ENCODE measurements at regions not wholly inside any gene's neighbourhood (a gene's known extent, or its start where the extent isn't known, plus 50 kb on each side); places are given as distances from the start of the nearest gene placed in this dataset.
"Not testable (repeated sequence)": the region's sequence is repeated elsewhere in the genome, so short reads cannot be mapped to it uniquely, and the experiment has no call there.

DNA sequence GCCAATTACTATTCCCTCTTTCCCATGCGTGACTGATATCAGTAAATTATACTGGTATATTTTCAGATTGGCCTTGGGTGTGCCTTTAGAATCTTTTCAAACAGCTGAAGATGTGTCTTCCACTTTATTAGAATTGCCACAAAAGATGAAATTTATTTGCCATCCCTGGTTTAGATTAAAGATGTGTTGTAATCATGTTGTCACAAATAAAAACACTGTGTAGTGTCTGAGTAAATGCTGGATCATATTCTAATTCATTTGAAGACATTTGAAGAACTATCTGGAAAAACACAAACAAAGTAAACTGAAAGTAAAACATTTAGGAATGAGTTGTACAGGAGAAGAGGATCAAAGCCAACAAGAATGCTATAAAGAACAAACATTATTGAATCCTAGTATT is 339.7 kb upstream of the COL8A1 start:
- no peak overlapping the region for H3K27ac ChIP-seq
- no peak for DNase-seq (ENCODE audit: low spot score in 2 of 2)
- no peaks in the 10 kb centered on the region for H3K9me3 ChIP-seq
- intact Hi-C loops (cut with DNase I; ENCODE audit: low total_unique reads) = no loop called here
- H3K4me3 ChIP-seq = no peak overlapping the region
- H3K36me3 ChIP-seq = no peaks in the 10 kb centered on the region
- H3K4me1 ChIP-seq = no peaks in the 10 kb centered on the region
- no peaks in the 10 kb centered on the region for H3K27me3 ChIP-seq
- TF ChIP-seq POLR2AphosphoS5 (IDR thresholded peaks at IDR 0.05) (no peak), POLR2A (IDR thresholded peaks at IDR 0.05) (no peak)
- TF ChIP-seq, protein P1, sequence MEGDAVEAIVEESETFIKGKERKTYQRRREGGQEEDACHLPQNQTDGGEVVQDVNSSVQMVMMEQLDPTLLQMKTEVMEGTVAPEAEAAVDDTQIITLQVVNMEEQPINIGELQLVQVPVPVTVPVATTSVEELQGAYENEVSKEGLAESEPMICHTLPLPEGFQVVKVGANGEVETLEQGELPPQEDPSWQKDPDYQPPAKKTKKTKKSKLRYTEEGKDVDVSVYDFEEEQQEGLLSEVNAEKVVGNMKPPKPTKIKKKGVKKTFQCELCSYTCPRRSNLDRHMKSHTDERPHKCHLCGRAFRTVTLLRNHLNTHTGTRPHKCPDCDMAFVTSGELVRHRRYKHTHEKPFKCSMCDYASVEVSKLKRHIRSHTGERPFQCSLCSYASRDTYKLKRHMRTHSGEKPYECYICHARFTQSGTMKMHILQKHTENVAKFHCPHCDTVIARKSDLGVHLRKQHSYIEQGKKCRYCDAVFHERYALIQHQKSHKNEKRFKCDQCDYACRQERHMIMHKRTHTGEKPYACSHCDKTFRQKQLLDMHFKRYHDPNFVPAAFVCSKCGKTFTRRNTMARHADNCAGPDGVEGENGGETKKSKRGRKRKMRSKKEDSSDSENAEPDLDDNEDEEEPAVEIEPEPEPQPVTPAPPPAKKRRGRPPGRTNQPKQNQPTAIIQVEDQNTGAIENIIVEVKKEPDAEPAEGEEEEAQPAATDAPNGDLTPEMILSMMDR (IDR thresholded peaks at IDR 0.05) = no peak

GRCh38 chr3:99295836-99296235 is 342.6 kb upstream of the COL8A1 start:
- TF ChIP-seq POLR2AphosphoS5 (IDR thresholded peaks at IDR 0.05) = no peak
- no peak for TF ChIP-seq POLR2A (IDR thresholded peaks at IDR 0.05)
- TF ChIP-seq, protein P1 (IDR thresholded peaks at IDR 0.05) = no peak
- Histone ChIP-seq H3K4me3 (no peak overlapping the region), H3K36me3 (no peaks in the 10 kb centered on the region), H3K4me1 (no peaks in the 10 kb centered on the region), H3K9me3 (no peaks in the 10 kb centered on the region), H3K27ac (no peak overlapping the region), H3K27me3 (no peaks in the 10 kb centered on the region)
- intact Hi-C loops (cut with DNase I; ENCODE audit: low total_unique reads) = no loop called here
- DNase-seq (ENCODE audit: low spot score in 2 of 2) = no peak

DNA sequence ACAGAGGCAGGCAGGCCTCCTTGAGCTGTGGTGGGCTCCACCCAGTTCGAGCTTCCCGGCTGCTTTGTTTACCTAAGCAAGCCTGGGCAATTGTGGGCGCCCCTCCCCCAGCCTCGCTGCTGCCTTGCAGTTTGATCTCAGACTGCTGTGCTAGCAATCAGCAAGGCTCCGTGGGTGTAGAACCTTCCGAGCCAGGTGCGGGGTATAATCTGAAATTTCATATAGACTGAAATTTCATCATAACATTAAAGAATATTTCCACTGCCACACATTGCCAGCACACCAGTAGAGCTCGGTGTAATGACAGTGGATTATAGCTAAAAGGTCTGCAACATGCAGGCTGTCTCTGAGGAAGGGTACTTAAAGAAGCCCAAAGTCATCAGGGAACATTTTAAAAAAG is 344.3 kb upstream of the COL8A1 start:
- H3K4me1 ChIP-seq; DNase-seq (ENCODE audit: low spot score in 2 of 2); H3K27me3 ChIP-seq; H3K4me3 ChIP-seq; H3K36me3 ChIP-seq; H3K27ac ChIP-seq; H3K9me3 ChIP-seq; intact Hi-C loops (cut with DNase I; ENCODE audit: low total_unique reads): not testable (repeated sequence)

GRCh38 chr3:99287876-99288275 is 350.5 kb upstream of the COL8A1 start:
- Histone ChIP-seq H3K27me3 (no peaks in the 10 kb centered on the region), H3K36me3 (no peaks in the 10 kb centered on the region), H3K4me1 (no peaks in the 10 kb centered on the region), H3K9me3 (peaks cover 0 to 12% of the 10 kb centered on the region in 2 donors), H3K27ac (no peak overlapping the region), H3K4me3 (no peak overlapping the region)
- intact Hi-C loops (cut with DNase I; ENCODE audit: low total_unique reads) = no loop called here
- DNase-seq (ENCODE audit: low spot score in 2 of 2) = no peak
- TF ChIP-seq, protein P1 (IDR thresholded peaks at IDR 0.05) = no peak
- TF ChIP-seq POLR2AphosphoS5 (IDR thresholded peaks at IDR 0.05) = no peak
- TF ChIP-seq POLR2A (IDR thresholded peaks at IDR 0.05) = no peak

DNA sequence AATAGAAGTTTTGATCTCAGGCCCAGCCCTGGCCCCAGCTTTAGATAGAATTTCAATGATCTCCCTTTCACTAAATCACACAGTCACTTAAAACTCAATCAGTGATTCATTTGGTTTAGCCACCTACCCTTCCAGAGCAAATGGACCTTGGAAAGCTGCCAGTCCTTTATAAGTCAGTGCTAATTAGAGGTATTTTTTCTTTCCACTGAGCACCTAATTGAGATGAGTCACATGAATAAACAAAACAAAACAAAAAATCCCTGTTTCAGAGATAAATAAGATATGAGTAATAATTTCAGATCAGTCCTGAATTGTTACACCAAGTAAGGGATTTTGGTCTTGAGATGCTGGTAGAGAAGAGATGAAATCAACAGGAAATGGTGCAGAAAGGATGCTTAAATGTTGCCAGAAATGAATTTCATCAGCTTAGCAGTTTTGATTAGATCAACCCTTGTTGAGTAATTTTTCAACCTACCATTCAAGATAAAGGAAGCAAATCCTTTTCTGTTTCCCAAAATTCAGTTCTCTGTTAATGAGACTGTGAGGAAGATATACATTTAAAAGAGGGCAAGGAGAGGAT is 352.0 kb upstream of the COL8A1 start:
- Histone ChIP-seq H3K36me3 (no peaks in the 10 kb centered on the region), H3K27ac (no peak overlapping the region), H3K4me1 (no peaks in the 10 kb centered on the region), H3K4me3 (no peak overlapping the region), H3K9me3 (peaks cover 0 to 12% of the 10 kb centered on the region in 2 donors), H3K27me3 (no peaks in the 10 kb centered on the region)
- intact Hi-C loops (cut with DNase I; ENCODE audit: low total_unique reads) = no loop called here
- TF ChIP-seq, protein P1 (IDR thresholded peaks at IDR 0.05) = no peak
- no peak for TF ChIP-seq POLR2A (IDR thresholded peaks at IDR 0.05)
- no peak for TF ChIP-seq POLR2AphosphoS5 (IDR thresholded peaks at IDR 0.05)
- DNase-seq (ENCODE audit: low spot score in 2 of 2) = no peak
